Activated naive CD4-positive, alpha-beta T cell treated with anti-CD3 and anti-CD28 coated beads, Interleukin-2, amount 10 ng/mL, durations not matched to agents 7 days and 5 days (primary cell): ENCODE measurements at regions not wholly inside any gene's neighbourhood (a gene's known extent, or its start where the extent isn't known, plus 50 kb on each side); places are given as distances from the start of the nearest gene placed in this dataset.

Experiments used
- CTCF ChIA-PET: fragments of 350-600 bp; sonication (Branson Sonifier 250); formaldehyde crosslinking; loops from one replicate; lab custom pipeline; 2021; ENCODE audit warnings: antibody characterized with exemption; lab: Charles Lee
- DNase-seq: peaks from one replicate; pipeline ENCODE4 v3.0.0-alpha.2; 2020
- H3K27ac Mint-ChIP-seq: one replicate; pipeline ENCODE4 v1.8.0; 2021; ENCODE audit warnings: mild to moderate bottlenecking, moderate library complexity, mixed read lengths
- H3K27me3 Mint-ChIP-seq: one replicate; pipeline ENCODE4 v1.8.0; 2021; ENCODE audit warnings: mild to moderate bottlenecking, mixed read lengths
- H3K36me3 Mint-ChIP-seq: one replicate; pipeline ENCODE4 v1.8.0; 2021; ENCODE audit warnings: mixed read lengths
- H3K4me1 Mint-ChIP-seq: one replicate; pipeline ENCODE4 v1.8.0; 2021; ENCODE audit warnings: mixed read lengths
- H3K4me3 Mint-ChIP-seq: one replicate; pipeline ENCODE4 v1.8.0; 2021; ENCODE audit warnings: mild to moderate bottlenecking, moderate library complexity, mixed read lengths
- H3K9me3 Mint-ChIP-seq: one replicate; pipeline ENCODE4 v1.8.0; 2021; ENCODE audit warnings: mixed read lengths

DNA sequence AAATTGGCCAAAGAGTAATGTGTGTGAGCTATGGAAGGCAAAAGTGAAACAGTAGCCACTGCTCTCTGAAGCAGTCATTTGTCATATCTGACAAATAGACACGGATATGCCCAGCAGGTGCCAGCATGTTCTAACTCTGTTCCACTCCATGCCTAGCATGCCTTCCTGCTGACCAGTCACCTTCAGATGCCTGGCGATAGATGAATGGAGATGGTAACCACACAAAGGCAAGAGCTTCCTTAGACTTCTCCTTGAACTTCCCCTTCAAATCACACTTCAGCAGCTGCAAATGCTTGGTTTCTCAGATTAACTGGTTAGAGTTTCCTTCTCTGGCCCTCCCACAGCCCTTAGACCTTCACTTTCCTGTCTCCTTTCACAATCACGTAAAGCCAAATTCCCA, 429.9 kb downstream of the DAD1 start:
- H3K4me1 Mint-ChIP-seq, result peaks cover 17% of the 10 kb centered on the region
- no peaks in the 10 kb centered on the region for H3K36me3 Mint-ChIP-seq
- CTCF ChIA-PET, result interaction anchor here (1.4 kb wide), 1 partner anchor 10 kb away, joined by 4 read pairs; no protein-coding TSS in a partner anchor
- H3K9me3 Mint-ChIP-seq, result no peaks in the 10 kb centered on the region
- no peak for DNase-seq
- no peak overlapping the region for H3K4me3 Mint-ChIP-seq
- H3K27ac Mint-ChIP-seq, result no peak overlapping the region
- H3K27me3 Mint-ChIP-seq, result no peaks in the 10 kb centered on the region

DNA sequence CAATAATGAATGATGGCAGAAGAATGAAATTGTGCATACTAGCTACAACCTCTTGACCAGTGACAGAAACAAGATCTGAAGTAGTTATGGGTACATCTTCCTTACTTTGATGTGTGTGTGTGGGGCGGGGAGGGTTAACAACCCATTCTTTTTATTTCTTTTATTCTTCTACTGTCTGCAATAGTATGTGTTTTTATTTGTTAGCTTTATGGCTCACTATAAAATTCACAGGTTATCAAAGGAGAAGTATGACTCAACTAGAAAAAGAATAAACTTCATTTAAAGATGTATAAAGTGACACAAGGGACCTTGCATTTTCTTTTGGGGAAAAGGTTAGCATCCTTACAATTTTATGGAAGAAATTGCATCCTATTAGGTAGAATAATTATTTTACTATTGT, 430.5 kb downstream of the DAD1 start:
- H3K4me1 Mint-ChIP-seq, result peaks cover 17% of the 10 kb centered on the region
- no peaks in the 10 kb centered on the region for H3K9me3 Mint-ChIP-seq
- DNase-seq, result no peak
- CTCF ChIA-PET, result interaction anchor here (1.4 kb wide), 1 partner anchor 9 kb away, joined by 4 read pairs; no protein-coding TSS in a partner anchor
- H3K36me3 Mint-ChIP-seq, result no peaks in the 10 kb centered on the region
- no peak overlapping the region for H3K4me3 Mint-ChIP-seq
- H3K27ac Mint-ChIP-seq, result no peak overlapping the region
- no peaks in the 10 kb centered on the region for H3K27me3 Mint-ChIP-seq

DNA sequence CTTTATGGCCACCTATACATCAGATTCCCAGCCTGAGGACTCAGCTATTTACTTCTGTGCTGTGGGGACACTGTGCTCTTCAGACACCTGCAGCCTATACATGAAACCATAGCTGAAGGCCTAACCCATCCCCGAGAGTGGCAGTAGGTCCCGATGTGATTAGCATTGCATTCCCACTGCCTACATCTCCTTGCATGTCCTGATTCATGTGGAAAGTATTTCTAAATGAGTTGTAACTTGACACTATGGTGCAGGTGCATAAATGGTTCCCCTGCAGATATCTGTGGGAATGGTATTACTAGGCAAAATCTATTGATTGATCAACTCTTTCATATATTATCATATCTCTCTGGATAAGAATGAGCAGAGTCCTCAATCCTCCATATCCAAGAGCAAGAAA, 433.5 kb downstream of the DAD1 start:
- no peaks in the 10 kb centered on the region for H3K36me3 Mint-ChIP-seq

DNA sequence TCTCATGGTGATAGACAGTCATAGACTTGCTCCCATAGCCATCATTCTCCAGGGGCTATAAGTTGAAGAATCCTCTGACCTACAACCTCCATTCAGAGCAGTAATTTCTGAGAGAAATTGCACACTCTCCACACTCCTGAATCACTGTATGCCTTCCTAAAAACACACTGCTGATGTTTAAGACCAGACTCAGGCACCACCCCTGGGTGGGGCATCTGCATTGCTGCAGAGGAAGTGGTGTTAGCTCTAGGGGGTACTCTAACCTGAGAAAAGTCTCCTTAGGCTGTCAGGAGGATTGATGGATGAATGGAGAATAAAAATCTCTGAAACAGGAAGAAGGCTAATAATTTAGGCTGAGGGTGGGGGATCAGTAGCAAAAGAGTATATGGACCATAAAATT, 436.1 kb downstream of the DAD1 start:
- CTCF ChIA-PET, result no interaction called here
- Mint-ChIP-seq H3K27ac (no peak overlapping the region), H3K4me1 (peaks cover 10% of the 10 kb centered on the region), H3K4me3 (no peak overlapping the region), H3K27me3 (no peaks in the 10 kb centered on the region), H3K9me3 (no peaks in the 10 kb centered on the region), H3K36me3 (no peaks in the 10 kb centered on the region)
- DNase-seq, result no peak

More for the DNA sequence above, 433.5 kb downstream of the DAD1 start:
- Mint-ChIP-seq H3K27me3 (no peaks in the 10 kb centered on the region), H3K27ac (no peak overlapping the region), H3K4me1 (peaks cover 17% of the 10 kb centered on the region), H3K9me3 (no peaks in the 10 kb centered on the region), H3K4me3 (no peak overlapping the region)
- CTCF ChIA-PET, result no interaction called here
- no peak for DNase-seq

DNA sequence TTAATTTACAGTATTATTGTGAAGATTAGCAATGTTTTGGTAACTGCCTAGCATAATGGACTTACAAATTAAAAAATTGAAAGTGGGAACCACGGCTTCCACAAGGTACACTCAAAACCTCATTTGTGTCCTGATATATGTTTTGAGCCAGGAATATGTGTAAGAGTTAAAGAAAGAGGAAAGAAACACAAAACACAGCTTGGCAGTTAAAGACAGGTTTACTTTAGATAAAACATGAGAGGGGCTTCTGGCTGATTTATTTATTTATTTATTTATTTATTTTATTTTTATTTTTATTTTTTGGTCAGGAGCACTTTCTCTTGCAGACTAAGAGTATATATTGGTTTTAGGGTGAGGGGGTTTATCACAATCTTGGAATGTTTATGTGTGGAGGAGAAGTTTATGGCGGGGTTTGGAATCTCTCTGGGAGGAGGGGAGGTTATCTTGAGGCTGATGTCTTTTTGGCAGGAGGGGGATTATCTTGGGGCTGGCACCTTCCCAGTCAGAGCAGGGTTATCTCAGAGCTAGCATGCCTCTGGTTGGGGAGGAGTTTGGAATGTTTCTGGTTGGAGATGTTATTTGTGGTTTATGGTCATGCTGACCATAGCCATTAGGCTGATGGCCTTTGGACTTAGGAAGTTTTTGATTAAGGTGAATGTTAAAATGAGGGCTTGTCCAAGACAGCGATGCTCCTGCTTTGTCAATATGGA, 436.7 kb downstream of the DAD1 start:
- no peak overlapping the region for H3K4me3 Mint-ChIP-seq
- H3K27me3 Mint-ChIP-seq, result no peaks in the 10 kb centered on the region
- H3K4me1 Mint-ChIP-seq, result peaks cover 14% of the 10 kb centered on the region
- H3K9me3 Mint-ChIP-seq, result no peaks in the 10 kb centered on the region
- no peak for DNase-seq
- CTCF ChIA-PET, result no interaction called here
- no peaks in the 10 kb centered on the region for H3K36me3 Mint-ChIP-seq
- no peak overlapping the region for H3K27ac Mint-ChIP-seq

DNA sequence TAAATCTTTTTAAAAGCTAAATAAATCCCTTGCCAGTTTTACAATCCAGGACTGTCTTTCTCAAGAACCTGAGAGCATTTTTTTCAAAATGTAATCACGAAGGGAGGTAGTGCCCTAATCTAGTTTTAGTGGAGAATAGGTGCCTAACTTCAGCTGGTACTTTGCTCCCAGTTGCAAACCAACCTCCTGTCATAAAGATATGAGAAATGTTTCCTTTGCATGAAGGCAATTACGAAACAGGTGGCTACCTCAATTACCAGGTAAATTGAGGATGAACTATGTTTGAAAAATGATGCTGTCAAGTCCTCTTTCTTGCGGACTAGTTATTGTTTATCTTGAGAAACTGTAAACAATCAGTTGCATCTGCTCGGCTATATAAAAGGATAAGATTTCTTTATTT, 437.9 kb downstream of the DAD1 start:
- H3K27me3 Mint-ChIP-seq, result no peaks in the 10 kb centered on the region

DNA sequence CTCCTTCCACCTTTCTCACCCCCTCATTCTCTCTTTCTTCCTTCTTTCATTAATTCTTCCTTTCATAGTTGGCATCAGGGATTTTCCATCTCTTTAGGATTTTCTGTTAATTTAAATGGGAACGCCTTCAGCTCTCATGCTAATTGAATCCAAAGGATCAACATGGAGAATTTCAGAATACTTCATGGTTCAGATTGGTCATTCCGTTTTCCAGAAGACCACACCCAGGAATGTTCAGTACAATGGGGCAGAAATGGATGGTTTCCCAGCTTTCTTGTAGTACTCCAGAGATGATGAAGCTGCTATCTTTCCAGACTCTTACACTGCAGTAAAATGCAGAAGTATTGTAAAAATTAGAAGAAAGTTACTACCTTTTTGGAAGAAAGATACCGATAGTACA, 440.0 kb downstream of the DAD1 start:
- Mint-ChIP-seq H3K4me1 (peaks cover 14% of the 10 kb centered on the region), H3K4me3 (no peak overlapping the region), H3K36me3 (no peaks in the 10 kb centered on the region), H3K27ac (no peak overlapping the region), H3K27me3 (no peaks in the 10 kb centered on the region), H3K9me3 (no peaks in the 10 kb centered on the region)
- CTCF ChIA-PET, result interaction anchor here (1.2 to 1.5 kb wide), 2 partner anchors 10 to 27 kb away, joined by 4 read pairs; no protein-coding TSS in a partner anchor
- no peak for DNase-seq

More for the DNA sequence above, 437.9 kb downstream of the DAD1 start:
- Mint-ChIP-seq H3K4me1 (peaks cover 14% of the 10 kb centered on the region), H3K27ac (no peak overlapping the region), H3K9me3 (no peaks in the 10 kb centered on the region), H3K36me3 (no peaks in the 10 kb centered on the region), H3K4me3 (no peak overlapping the region)
- no peak for DNase-seq
- CTCF ChIA-PET, result interaction anchor here (1.1 kb wide), 1 partner anchor 19 kb away, joined by 3 read pairs; no protein-coding TSS in a partner anchor

DNA sequence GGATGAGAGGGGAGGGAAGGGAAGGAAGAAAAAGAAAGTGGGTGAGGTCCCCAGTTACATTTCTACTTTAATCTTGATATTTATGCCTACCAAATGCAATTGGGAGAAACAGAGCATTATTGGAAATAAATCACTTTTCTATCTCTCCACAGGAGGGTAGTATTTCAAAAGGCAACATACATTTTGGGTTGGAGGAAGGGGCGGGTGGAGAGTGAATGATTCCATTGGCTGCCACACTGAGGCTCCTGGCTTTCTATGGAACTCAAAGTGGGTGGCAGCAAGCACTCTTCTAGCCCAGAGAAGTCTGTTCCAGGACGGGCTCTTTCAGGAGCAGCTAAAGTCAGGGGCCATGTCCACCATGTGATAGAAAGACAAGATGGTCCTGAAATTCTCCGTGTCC, 441.3 kb downstream of the DAD1 start:
- DNase-seq, result no peak
- CTCF ChIA-PET, result interaction anchor here (1.5 kb wide), 1 partner anchor 25 kb away, joined by 4 read pairs; no protein-coding TSS in a partner anchor
- Mint-ChIP-seq H3K27me3 (no peaks in the 10 kb centered on the region), H3K27ac (peak overlapping the region; percentile 70), H3K9me3 (no peaks in the 10 kb centered on the region), H3K36me3 (no peaks in the 10 kb centered on the region), H3K4me3 (peak overlapping the region; percentile 64), H3K4me1 (peaks cover 10% of the 10 kb centered on the region)

DNA sequence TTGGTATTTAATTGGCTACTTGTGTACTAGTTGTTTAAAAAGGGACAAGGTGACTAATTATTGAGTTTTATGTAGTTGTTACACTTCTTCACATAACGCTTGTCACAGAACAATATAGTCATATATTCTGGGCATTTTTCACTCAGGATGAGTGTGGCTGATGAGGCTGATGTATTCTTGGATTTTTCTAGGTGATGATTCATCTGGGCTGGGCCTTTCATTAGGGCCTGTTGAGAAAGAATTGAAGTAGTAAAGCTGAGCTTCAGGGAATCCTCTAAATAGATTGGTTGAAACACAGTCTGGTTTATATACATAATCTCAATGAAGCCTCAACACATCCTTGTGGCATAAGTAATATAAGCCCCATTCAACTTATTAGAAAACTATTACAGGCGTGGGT, 445.7 kb downstream of the DAD1 start:
- Mint-ChIP-seq H3K36me3 (no peaks in the 10 kb centered on the region), H3K9me3 (no peaks in the 10 kb centered on the region), H3K4me3 (no peak overlapping the region), H3K4me1 (peaks cover 5% of the 10 kb centered on the region), H3K27ac (no peak overlapping the region), H3K27me3 (peaks cover 7% of the 10 kb centered on the region)
- DNase-seq, result no peak
- CTCF ChIA-PET, result no interaction called here

DNA sequence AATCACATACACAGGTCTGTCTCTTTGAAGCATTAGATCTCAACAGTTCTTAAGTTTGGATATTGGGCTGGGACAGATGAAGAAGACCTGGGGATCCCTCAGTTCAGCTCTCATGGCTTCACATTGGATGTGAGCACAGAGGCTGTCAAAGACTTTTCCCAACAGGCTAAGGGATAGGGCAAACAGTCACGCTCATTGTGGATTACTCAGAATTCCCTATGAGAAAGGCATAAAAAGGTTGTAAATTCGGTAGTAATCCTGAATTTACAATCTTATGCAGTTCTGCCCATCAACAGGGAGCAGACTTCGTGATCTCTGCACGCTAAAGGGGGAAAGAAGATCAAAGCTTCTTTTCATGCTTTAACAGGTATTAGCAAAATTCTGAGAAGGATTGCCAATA, 448.4 kb downstream of the DAD1 start:
- Mint-ChIP-seq H3K27me3 (peaks cover 7% of the 10 kb centered on the region), H3K27ac (no peak overlapping the region), H3K36me3 (no peaks in the 10 kb centered on the region), H3K9me3 (no peaks in the 10 kb centered on the region), H3K4me3 (no peak overlapping the region), H3K4me1 (no peaks in the 10 kb centered on the region)
- CTCF ChIA-PET, result no interaction called here
- DNase-seq, result no peak

DNA sequence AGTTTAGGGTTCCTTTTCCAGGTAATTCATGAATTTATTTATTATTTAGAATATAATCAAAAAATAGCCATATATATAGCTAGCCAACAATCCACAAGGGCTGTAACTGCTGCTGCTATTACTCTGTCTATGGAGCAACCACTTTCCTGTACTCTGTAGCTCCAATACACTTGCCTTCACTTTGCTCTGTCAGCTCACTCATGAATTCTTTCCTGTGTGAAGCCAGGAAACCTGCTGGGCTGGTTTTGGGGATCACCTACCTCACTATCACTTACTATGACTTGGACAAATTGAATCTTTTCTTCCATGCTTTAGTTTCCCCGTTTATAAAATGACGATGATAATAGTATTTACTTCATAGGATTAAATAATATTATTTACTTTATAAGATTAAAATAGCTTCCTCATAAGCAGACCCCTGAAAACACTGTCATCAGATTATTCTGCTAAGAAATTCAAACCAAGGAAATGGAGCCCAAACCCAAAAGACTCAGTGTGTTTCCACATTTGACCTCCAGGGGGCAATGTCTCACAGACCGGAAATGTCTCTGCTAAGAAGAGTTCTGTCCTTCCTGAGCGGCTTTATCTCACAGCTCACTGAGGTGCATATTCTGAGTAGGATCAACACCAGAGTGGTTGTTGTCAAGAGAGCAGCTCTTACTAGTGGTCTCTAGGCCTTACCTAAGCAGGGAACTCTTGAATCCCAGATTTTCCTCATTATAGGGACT, 457.1 kb downstream of the DAD1 start:
- DNase-seq, result peak; percentile 48
- Mint-ChIP-seq H3K9me3 (no peaks in the 10 kb centered on the region), H3K4me1 (peaks cover 9% of the 10 kb centered on the region), H3K27me3 (no peaks in the 10 kb centered on the region), H3K27ac (no peak overlapping the region), H3K4me3 (no peak overlapping the region), H3K36me3 (peaks cover 2% of the 10 kb centered on the region)
- CTCF ChIA-PET, result interaction anchor here (1.0 to 1.6 kb wide), 5 partner anchors 9 to 19 kb away, joined by 3 to 5 read pairs (median 4); no protein-coding TSS in a partner anchor

DNA sequence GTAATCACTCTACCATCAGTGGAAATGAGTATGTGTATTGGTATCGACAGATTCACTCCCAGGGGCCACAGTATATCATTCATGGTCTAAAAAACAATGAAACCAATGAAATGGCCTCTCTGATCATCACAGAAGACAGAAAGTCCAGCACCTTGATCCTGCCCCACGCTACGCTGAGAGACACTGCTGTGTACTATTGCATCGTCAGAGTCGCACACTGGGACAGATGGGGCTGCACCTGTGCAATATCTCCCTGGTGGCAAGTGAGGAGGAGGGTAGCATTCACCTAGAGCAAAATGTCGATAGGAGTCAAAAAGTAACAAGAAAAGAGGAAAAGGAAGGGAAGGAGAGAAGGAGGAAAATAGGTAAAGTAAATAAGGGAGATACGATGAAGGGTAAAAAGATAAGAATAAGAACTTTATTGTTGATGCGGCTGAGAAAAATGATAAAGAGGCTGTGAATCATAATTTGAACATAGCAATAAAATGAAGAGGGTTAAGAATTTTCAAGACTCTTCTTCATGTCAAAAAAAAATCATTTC, 450.5 kb upstream of the OR4E1 start:
- Mint-ChIP-seq H3K27ac (peak overlapping the region; percentile 92), H3K4me1 (peaks cover 20% of the 10 kb centered on the region), H3K27me3 (no peaks in the 10 kb centered on the region), H3K4me3 (peak overlapping the region; percentile 82), H3K9me3 (no peaks in the 10 kb centered on the region), H3K36me3 (no peaks in the 10 kb centered on the region)
- DNase-seq, result no peak
- CTCF ChIA-PET, result interaction anchor here (1.3 to 1.4 kb wide), 2 partner anchors 8 to 146 kb away, joined by 3 read pairs; no protein-coding TSS in a partner anchor

DNA sequence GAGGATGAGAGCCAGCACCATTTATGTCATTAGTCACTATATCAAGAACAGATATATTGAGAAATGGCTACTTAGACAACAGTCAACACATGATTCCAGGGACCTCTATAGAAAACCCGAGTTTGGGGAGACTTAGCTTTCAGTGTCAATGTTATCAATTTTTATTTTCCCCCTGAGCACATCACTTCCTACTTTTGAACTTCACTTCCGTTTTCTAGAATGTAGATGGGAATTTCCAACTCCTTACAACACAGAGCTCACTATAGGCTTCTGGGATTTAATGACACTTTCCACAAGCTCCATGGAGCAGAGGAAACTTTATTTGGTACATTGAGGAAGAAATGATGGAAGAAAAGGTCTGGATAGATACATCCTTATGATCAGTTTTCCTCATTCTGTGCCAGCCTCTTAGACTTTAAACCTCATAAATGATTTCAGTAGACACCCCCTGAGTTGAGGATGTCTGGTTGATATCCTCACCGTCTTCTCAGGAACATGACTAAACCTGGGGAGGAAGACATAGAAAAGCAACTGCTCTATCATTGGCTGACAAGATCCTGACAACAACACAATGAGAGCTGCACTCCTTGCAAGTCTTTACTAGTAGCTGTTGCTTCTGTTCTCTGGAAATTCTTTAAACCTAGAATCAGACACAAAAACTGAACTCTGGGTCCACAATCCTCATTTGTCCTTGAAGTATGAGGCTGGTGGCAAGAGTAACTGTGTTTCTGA, 449.4 kb upstream of the OR4E1 start:
- Mint-ChIP-seq H3K36me3 (no peaks in the 10 kb centered on the region), H3K27ac (peak overlapping the region; percentile 92), H3K9me3 (no peaks in the 10 kb centered on the region), H3K27me3 (no peaks in the 10 kb centered on the region), H3K4me3 (peak overlapping the region; percentile 82), H3K4me1 (peaks cover 22% of the 10 kb centered on the region)
- no peak for DNase-seq
- CTCF ChIA-PET, result interaction anchor here (0.6 to 2.9 kb wide), 11 partner anchors 9 to 447 kb away, joined by 3 to 17 read pairs (median 4); no protein-coding TSS in a partner anchor
